ENCODE measurements at regions not wholly inside any gene's neighbourhood (a gene's known extent, or its start where the extent isn't known, plus 50 kb on each side); places are given as distances from the start of the nearest gene placed in this dataset.

GRCh38 chr12:25424211-25424731 is 128.8 kb downstream of the LMNTD1 start:
- no peaks in the 10 kb centered on the region for H3K36me3 Mint-ChIP-seq (ENCODE audit: low read depth, unreplicated experiment)
- no peaks in the 10 kb centered on the region for H3K27me3 Mint-ChIP-seq (ENCODE audit: unreplicated experiment)
- peaks cover 3% of the 10 kb centered on the region for H3K4me1 Mint-ChIP-seq (ENCODE audit: unreplicated experiment)
- TF ChIP-seq CTCF (IDR thresholded peaks at IDR 0.05; ENCODE audit: unreplicated experiment): no peak
- DNase-seq (ENCODE audit: low spot score): no peak
- H3K4me3 Mint-ChIP-seq (ENCODE audit: unreplicated experiment): no peak overlapping the region
- H3K27ac Mint-ChIP-seq (ENCODE audit: unreplicated experiment): no peak overlapping the region
- H3K9me3 Mint-ChIP-seq (ENCODE audit: unreplicated experiment): no peaks in the 10 kb centered on the region

- no peak overlapping the region for H3K27ac Mint-ChIP-seq (ENCODE audit: unreplicated experiment)
- no peak for DNase-seq (ENCODE audit: low spot score)
- peaks cover 3% of the 10 kb centered on the region for H3K4me1 Mint-ChIP-seq (ENCODE audit: unreplicated experiment)
- no peak overlapping the region for H3K4me3 Mint-ChIP-seq (ENCODE audit: unreplicated experiment)
- no peak for TF ChIP-seq CTCF (IDR thresholded peaks at IDR 0.05; ENCODE audit: unreplicated experiment)
- H3K27me3 Mint-ChIP-seq (ENCODE audit: unreplicated experiment): no peaks in the 10 kb centered on the region
- H3K9me3 Mint-ChIP-seq (ENCODE audit: unreplicated experiment): no peaks in the 10 kb centered on the region
- H3K36me3 Mint-ChIP-seq (ENCODE audit: low read depth, unreplicated experiment): no peaks in the 10 kb centered on the region
Measured at GRCh38 chr12:25423355-25424050, 129.6 kb downstream of the LMNTD1 start.

DNA sequence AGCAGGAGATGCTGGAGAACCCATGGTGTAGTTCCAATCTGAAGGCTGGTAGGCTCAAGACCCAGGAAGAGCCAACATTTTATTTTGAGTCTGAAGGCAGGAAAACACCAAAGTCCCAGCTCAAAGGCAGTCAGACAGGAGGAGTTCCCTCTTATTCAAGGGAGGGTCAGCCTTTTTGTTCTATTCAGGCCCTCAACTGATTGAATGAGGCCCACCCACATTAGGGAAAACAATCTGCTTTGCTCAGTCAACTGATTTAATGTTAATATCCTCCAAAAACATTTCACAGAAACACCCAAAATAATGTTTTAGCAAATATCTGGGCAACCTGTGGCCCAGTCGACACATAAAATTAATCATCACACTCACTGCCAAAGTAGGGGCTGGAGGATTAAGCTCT is 130.8 kb downstream of the LMNTD1 start:
- Mint-ChIP-seq H3K9me3 (ENCODE audit: unreplicated experiment) (no peaks in the 10 kb centered on the region), H3K27me3 (ENCODE audit: unreplicated experiment) (no peaks in the 10 kb centered on the region), H3K4me3 (ENCODE audit: unreplicated experiment) (no peak overlapping the region), H3K4me1 (ENCODE audit: unreplicated experiment) (peaks cover 3% of the 10 kb centered on the region), H3K27ac (ENCODE audit: unreplicated experiment) (no peak overlapping the region), H3K36me3 (ENCODE audit: low read depth, unreplicated experiment) (no peaks in the 10 kb centered on the region)
- no peak for TF ChIP-seq CTCF (IDR thresholded peaks at IDR 0.05; ENCODE audit: unreplicated experiment)
- DNase-seq (ENCODE audit: low spot score): no peak

DNA sequence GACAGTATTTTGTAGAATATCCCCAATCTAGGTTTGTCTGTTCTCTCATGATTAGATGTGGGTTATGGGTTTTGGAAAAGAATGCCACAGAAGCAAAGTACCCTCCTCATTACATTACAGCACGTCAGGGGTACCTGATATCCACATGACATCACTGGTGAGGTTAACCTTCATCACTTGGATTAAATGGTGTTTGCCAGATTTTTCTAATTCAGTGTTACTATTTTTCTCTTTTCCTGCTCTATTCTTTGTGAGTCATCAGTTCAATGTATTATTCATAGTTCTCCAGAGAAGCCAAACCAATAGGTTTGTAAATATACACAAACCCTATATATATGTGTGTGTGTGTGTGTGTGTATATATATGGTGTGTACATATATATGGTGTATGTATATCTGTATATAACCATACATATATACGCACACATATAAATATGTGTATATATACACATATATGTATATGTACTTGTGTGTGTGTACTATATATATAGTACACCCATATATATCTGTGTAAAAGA is 131.4 kb downstream of the LMNTD1 start:
- Mint-ChIP-seq H3K4me1 (ENCODE audit: unreplicated experiment) (peaks cover 3% of the 10 kb centered on the region), H3K27me3 (ENCODE audit: unreplicated experiment) (no peaks in the 10 kb centered on the region), H3K36me3 (ENCODE audit: low read depth, unreplicated experiment) (no peaks in the 10 kb centered on the region), H3K27ac (ENCODE audit: unreplicated experiment) (no peak overlapping the region), H3K4me3 (ENCODE audit: unreplicated experiment) (no peak overlapping the region), H3K9me3 (ENCODE audit: unreplicated experiment) (no peaks in the 10 kb centered on the region)
- no peak for TF ChIP-seq CTCF (IDR thresholded peaks at IDR 0.05; ENCODE audit: unreplicated experiment)
- DNase-seq (ENCODE audit: low spot score): no peak

GRCh38 chr12:25420116-25420515 is 133.0 kb downstream of the LMNTD1 start:
- H3K4me3 Mint-ChIP-seq (ENCODE audit: unreplicated experiment): no peak overlapping the region
- no peaks in the 10 kb centered on the region for H3K9me3 Mint-ChIP-seq (ENCODE audit: unreplicated experiment)
- no peaks in the 10 kb centered on the region for H3K36me3 Mint-ChIP-seq (ENCODE audit: low read depth, unreplicated experiment)
- H3K4me1 Mint-ChIP-seq (ENCODE audit: unreplicated experiment): peaks cover 3% of the 10 kb centered on the region
- no peak for DNase-seq (ENCODE audit: low spot score)
- H3K27ac Mint-ChIP-seq (ENCODE audit: unreplicated experiment): no peak overlapping the region
- TF ChIP-seq CTCF (IDR thresholded peaks at IDR 0.05; ENCODE audit: unreplicated experiment): no peak
- H3K27me3 Mint-ChIP-seq (ENCODE audit: unreplicated experiment): no peaks in the 10 kb centered on the region
